HCEC 1CT (cell line): ENCODE measurements at regions not wholly inside any gene's neighbourhood (a gene's known extent, or its start where the extent isn't known, plus 50 kb on each side); places are given as distances from the start of the nearest gene placed in this dataset.

Source experiments
- DNase-seq: peaks from one replicate; pipeline ENCODE4 v3.0.0-alpha.2; 2017

- no peak for DNase-seq
Observed at GRCh38 chr10:2296179-2296891, 559.0 kb upstream of the ADARB2 start.

- DNase-seq, result no peak
Observed at GRCh38 chr10:2294739-2295138, 557.4 kb upstream of the ADARB2 start.

DNA sequence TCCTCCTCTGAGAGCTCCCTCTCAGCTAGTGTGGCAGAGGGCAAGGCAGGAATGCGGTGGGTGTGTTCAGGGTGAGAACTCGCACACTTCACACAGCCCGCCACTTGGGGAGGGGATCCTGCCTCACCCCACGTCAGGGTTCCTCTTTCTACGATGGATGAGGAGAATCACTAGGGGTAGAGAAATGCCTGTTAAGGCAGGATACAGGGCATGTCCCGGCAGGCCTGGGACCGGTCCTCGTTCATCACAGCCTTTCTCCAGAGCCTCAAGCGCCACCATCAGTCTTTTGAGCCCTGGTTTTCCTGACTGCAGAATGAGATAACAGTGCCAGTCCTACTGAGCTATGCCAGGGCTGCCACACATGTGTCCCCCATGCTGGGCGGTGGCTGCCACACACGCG is 546.7 kb upstream of the ADARB2 start:
- no peak for DNase-seq

DNA sequence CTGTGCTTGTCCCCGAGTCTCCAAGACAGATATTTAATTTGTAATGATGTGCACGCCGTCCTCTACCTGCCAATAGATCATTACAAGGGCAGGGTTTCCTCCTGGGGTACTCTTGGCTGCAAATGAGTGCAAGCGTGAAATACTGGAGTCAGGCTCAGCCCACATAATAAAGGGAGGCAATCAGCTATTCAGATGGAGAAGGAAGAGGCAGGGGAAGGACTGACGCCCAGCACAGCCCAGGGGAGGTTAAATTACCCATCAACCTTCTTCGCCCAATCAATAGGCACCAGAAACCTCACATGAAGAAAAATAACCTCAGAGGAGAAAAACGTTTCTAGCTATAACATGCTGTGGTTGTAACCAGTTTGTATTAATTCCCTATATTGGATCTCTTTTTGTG is 544.9 kb upstream of the ADARB2 start:
- no peak for DNase-seq

DNA sequence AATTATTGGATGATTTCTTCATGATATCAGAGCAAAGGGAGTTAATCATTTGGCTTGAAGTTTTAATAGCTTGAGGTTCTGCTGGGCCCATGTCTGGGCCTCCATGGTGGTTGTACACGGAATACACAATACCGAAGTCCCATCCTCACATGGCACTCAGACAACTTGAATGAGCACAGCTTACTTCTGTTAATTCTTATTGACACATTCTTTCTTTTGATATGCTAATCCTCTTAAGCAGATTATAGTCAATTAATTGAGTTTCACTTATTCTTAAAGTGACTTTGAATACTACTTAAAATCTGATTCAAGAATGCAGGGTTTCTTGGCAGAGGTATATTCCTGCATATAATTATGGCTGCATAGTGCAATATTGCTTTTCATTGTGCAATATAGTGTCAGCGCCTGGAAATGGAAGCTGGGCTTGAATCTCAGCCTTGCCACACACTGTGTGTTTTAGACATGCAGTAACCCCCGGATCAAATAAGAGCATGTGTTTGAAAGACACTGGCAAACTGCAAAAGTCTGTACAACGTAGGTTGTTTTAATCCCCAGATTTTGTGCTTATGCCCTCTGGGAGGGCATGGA is 543.5 kb upstream of the ADARB2 start:
- DNase-seq, result no peak

DNA sequence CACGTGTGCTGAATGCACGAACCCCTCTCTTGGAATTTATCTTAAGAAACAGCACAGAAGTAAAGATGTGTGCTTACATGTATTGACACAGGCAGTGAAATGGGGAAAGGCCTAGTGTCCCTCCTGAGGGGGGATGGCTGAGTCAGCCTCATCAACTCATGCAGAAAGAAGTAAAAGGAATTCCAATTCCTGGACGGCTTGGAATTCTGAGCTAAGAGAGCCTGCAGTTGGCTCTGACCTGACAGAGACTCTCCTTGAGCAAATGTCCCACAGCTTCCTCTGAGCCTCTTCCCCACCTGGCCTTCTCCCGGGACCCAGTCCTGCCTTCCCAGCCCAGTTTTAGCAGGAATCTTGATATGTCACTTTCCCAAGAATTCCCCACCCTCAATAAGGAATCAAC is 542.4 kb upstream of the ADARB2 start:
- DNase-seq, result no peak

DNA sequence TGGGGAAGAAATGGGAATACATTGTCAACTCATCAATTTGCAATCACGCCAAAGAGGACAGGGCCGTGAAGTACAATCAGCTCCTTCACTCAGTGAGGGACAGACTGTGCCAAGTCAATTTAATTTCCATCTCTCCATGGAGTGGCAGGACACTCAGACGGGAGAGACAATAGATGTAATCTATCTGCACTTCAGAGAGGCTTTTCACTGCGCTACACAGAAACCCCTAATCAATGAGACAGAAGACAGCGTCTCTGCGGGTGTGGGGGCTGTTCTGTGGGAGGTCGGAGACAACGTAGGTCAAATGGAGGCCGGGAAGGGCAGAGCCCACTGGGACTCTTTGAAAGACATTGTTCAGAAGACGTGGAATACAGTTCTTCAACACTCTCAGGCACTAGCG is 541.0 kb upstream of the ADARB2 start:
- DNase-seq, result no peak

GRCh38 chr10:2263561-2263960 is 526.2 kb upstream of the ADARB2 start:
- DNase-seq, result no peak

DNA sequence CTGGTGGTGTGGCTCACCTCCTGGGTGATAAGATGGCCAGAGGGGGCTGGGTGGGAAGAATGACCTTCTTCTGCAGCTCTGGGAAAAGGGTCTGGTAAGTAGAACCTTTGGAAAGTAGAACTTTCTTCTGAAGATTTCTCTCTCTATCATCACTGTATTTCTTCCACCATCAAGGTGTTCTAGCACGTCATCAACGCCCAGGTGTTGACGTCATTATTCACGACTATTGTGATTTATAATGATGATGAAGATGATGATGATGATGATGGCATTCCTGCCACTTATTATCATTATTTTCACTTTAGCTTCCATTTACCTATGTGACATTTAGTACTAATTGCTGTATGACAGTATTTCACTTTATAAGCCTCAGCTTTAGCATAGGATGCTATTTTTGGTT is 525.6 kb upstream of the ADARB2 start:
- DNase-seq, result no peak

DNA sequence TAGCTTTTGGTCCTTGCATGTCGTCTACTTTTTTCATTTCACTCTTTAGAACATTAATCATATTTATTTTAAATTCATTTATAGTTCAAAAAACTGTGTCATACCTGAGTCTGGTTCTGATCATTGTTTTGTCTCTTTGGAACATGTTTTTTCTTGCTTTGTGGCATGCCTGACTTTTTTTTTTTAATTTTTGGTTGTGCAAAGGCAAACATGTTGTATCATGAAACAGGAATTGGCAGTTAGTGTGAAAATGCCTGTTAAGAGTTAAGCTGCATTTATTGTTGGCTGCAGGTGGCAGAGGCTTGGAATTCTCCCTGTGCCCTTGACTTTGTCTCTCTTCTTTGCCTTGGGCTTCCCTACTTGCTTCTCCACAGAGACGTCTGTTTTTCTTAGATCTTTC is 525.0 kb upstream of the ADARB2 start:
- no peak for DNase-seq

DNA sequence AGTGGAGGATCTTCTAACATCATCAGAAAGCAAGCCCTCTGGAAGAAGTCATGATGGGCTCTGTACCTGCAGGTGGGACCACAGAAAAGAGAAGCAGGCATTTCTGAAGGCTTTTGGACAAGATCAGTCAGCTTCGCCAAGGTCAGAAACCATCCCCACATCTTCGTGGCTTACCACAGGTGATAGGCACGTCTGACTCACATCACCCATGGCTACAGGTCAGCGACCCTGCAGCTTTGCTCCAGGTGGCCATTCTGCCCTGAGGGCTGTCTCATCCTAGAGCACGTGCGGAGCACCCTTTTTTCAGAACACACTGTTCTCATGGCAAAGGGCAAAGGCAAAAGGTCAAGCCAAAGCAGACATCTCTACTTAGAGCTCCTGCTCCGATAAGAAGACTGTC is 518.9 kb upstream of the ADARB2 start:
- DNase-seq, result no peak

DNA sequence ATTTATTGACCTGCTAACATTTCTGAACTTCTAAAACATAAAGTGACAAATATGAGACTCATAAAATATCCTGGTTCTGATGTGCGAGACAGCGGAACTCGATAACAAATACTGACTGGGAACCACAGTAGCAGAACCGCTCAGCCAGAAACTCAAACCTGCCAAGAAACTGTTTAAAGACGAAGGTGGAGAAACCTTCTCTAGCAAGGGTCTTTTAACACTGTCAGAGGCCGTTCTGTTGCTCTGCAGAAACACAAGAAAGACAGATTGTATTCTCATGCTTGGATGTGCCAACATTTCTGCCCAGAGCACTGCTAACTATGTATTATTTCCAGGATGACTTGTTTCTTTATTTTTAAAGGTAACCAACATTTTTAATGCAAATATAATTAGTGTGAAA is 514.8 kb upstream of the ADARB2 start:
- DNase-seq, result no peak

DNA sequence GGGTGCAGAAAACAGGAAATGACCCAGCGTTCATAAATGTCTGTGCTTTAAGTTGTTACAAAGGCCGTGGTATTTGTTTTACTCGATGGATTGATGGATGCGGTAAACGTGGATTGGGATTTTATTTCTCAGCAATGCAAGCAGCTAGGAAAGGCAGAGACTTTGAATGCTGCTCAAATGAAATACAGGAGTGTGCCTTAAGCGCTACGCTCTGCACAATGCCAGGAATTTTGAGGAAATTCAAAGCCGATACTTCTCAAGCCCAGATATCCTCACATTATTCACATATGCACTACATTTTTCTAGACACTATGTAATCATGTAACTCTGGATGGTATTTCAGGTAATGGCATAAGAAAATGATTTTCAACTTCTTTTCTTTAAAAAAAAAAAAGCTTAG is 514.3 kb upstream of the ADARB2 start:
- DNase-seq, result no peak

GRCh38 chr10:2246747-2247146 is 509.4 kb upstream of the ADARB2 start:
- no peak for DNase-seq

DNA sequence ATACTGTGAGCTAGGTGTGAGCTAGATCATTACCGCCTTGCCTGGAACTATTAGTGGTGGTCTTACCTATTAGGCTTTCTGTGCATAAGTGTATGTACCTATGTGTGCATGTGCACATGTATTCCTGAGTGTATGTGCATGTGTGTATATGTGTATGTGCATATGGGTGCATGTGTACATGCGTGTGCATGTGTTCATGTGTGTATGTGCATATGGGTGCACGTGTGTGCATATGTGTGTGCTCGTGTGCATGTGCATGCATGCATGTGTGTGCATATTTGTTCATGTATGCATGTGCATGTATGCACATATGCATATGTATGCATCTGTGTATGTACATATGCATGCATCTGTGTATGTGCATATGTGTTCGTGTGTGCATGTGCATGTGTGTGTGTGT is 508.3 kb upstream of the ADARB2 start:
- no peak for DNase-seq

DNA sequence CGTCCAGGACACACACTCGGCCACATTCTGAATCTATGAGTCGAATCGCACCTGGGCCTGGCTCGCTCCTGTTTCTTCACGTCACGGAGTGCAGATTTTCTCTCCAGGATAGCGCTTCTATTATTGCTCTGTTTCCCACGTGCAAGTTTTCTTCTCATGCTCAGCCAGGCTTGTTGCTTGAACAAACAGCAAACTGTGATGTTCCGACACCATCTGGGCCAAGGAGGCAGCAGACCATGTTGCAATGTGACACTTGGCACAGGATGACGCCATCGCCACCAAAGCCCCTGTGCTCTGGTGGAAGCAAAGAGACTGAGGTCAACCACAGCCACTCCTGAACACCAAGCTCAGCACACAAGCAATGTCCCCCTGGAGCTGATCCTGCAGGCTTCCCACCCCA is 507.1 kb upstream of the ADARB2 start:
- DNase-seq, result no peak

DNA sequence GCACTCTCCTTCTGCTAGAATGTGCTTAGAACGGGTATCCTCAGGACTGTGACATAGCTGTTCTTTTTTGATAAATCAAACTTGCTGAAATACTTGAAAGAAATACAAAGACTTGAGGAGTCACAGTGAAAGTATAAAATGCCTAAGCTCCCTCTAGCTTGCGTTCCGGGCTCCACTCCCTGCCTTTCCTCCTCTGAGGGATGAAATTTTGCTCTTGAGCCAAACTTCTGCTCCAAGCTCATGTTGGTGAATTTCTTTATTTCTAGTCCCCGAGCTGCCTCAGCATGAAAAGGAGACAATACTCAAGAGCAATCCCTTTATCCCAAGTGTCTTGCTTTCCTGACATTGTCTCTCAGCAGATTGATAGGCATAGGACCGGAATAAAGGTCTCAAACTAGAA is 499.6 kb upstream of the ADARB2 start:
- no peak for DNase-seq

DNA sequence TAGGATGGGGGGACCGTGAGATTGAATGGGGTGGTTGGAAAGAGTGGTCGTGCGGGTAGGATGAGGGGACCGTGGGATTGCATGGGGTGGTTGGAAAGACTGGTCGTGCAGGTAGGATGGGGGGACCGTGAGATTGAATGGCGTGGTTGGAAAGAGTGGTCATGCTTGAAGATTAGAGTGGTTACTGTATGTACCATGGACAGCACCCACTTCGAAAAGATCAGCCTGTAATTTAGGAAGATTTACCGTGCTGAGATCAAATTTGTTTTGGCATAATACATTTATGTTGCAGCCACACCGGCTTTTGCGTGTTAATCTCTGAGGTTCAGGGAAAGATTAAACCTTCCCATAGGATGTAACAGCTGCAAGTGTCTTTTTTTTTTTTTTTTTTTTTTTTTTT is 495.2 kb upstream of the ADARB2 start:
- DNase-seq, result no peak

- no peak for DNase-seq
Observed at GRCh38 chr10:2230478-2230877, 493.2 kb upstream of the ADARB2 start.

GRCh38 chr10:2228320-2228901 is 491.1 kb upstream of the ADARB2 start:
- DNase-seq, result no peak

GRCh38 chr10:2225609-2226008 is 488.3 kb upstream of the ADARB2 start:
- DNase-seq, result no peak

GRCh38 chr10:2223548-2224320 is 486.4 kb upstream of the ADARB2 start:
- DNase-seq, result no peak

- no peak for DNase-seq
Observed at GRCh38 chr10:2222631-2223030, 485.3 kb upstream of the ADARB2 start.

GRCh38 chr10:2214805-2215204 is 477.5 kb upstream of the ADARB2 start:
- DNase-seq, result no peak
